GM12878 (cell line): ENCODE measurements at regions not wholly inside any gene's neighbourhood (a gene's known extent, or its start where the extent isn't known, plus 50 kb on each side); places are given as distances from the start of the nearest gene placed in this dataset.

Experiments
- ATAC-seq: fragments of 200-7000 bp; cut with Tn5 transposase; 3 replicates; pipeline ENCODE4 v1.9.1; 2020; ENCODE audit warnings: mild to moderate bottlenecking, moderate library complexity
- BruUV-seq: library from RNA; stranded (reverse); fragments of 400-500 nt; replicated peaks from 2 replicates; lab custom pipeline; 2021; lab: Mats Ljungman, UMichigan
- CTCF ChIA-PET: fragments of 300-600 bp; sonication (Branson Sonifier 250); formaldehyde crosslinking; extraction: SDS; loops from one replicate; lab custom pipeline; 2021; ENCODE audit warnings: inconsistent platforms; lab: Yijun Ruan, JAX
- POLR2A ChIA-PET: fragments of 350-600 bp; formaldehyde crosslinking; extraction: SDS; loops from one replicate; lab custom pipeline; 2021; ENCODE audit warnings: inconsistent platforms; lab: Charles Lee
- RAD21 ChIA-PET: fragments of 300-600 bp; sonication (Branson Sonifier 250); formaldehyde crosslinking; loops from one replicate; lab custom pipeline; 2023; ENCODE audit warnings: antibody characterized with exemption; ENCODE audit not compliant: unreplicated experiment; lab: Charles Lee
- SMC1A ChIA-PET: fragments of 300-600 bp; sonication (Branson Sonifier 250); formaldehyde crosslinking; loops from one replicate; lab custom pipeline; 2023; ENCODE audit not compliant: unreplicated experiment, uncharacterized antibody; lab: Charles Lee
- DNase-seq: peaks from one replicate; pipeline ENCODE4 v3.0.0-alpha.2; 2011; ENCODE audit warnings: low read depth, low spot score
- FAIRE-seq: peaks from 3 replicates; lab custom pipeline; 2011; peaks lifted over from hg19 to GRCh38; lab: Jason Lieb, UNC
- H2AFZ ChIP-seq: 2 replicates; pipeline ENCODE4 v1.6.0; 2011; ENCODE audit warnings: low read depth, low read length, control low read depth; ENCODE audit not compliant: control insufficient read depth
- H3K27ac ChIP-seq: 2 replicates; pipeline ENCODE4 v1.5.1; 2011; ENCODE audit warnings: control low read depth; ENCODE audit not compliant: control insufficient read depth, insufficient read depth
- H3K27me3 ChIP-seq, 2 experiments: replicated peaks in 1 of 2; 2 replicates each; pipeline versions ENCODE4 v1.6.0 to v1.6.1; 2011; ENCODE audit warnings: low read length in 1 of 2; ENCODE audit not compliant: control insufficient read depth in 2 of 2, insufficient read depth in 2 of 2
- H3K36me3 ChIP-seq, 2 experiments: 2 replicates each; pipeline ENCODE4 v1.5.1; 2011; ENCODE audit warnings: low read length in 1 of 2; ENCODE audit not compliant: control insufficient read depth in 2 of 2, insufficient read depth in 2 of 2
- H3K4me1 ChIP-seq: 2 replicates; pipeline ENCODE4 v1.6.1; 2011; ENCODE audit warnings: mild to moderate bottlenecking, low read length, moderate library complexity, mixed read lengths; ENCODE audit not compliant: control insufficient read depth, insufficient read depth
- H3K4me2 ChIP-seq: 2 replicates; pipeline ENCODE4 v1.6.0; 2011; ENCODE audit warnings: control low read depth; ENCODE audit not compliant: control insufficient read depth, insufficient read depth
- H3K4me3 ChIP-seq: fragments of 200-600 bp; sonication (generic); 2 replicates; pipeline ENCODE4 v1.5.1; 2016
- H3K79me2 ChIP-seq: 2 replicates; pipeline ENCODE4 v1.6.0; 2011; ENCODE audit warnings: low read length; ENCODE audit not compliant: control insufficient read depth, insufficient read depth
- H3K9ac ChIP-seq: 2 replicates; pipeline ENCODE4 v1.8.0; 2011; ENCODE audit warnings: low read length, control low read depth, mixed read lengths; ENCODE audit not compliant: control insufficient read depth, insufficient read depth
- H3K9me3 ChIP-seq: replicated peaks from 3 replicates; pipeline ENCODE4 v1.5.1; 2011; ENCODE audit warnings: mild to moderate bottlenecking, low read length; ENCODE audit not compliant: control insufficient read depth, insufficient read depth
- H4K20me1 ChIP-seq: 2 replicates; pipeline ENCODE4 v1.6.0; 2011; ENCODE audit not compliant: control insufficient read depth, insufficient read depth
- GABPA ChIP-seq: IDR thresholded peaks from 2 replicates; pipeline ENCODE4 v1.6.1; 2014; ENCODE audit warnings: antibody characterized with exemption, low read depth, mild to moderate bottlenecking, inconsistent platforms
- HDGF ChIP-seq: fragments of 450-650 bp; IDR thresholded peaks from 2 replicates; pipeline ENCODE4 v1.6.1; 2016; ENCODE audit warnings: antibody characterized with exemption
- KAT2A ChIP-seq: conservative IDR thresholded peaks from 2 replicates; pipeline ENCODE4 v1.6.1; 2011; ENCODE audit warnings: low read depth, low read length; ENCODE audit not compliant: control insufficient read depth
- PAX5 ChIP-seq: IDR thresholded peaks from 2 replicates; pipeline ENCODE4 v1.6.1; 2011; ENCODE audit warnings: low read depth, low read length, borderline replicate concordance
- SIX5 ChIP-seq: IDR thresholded peaks from 2 replicates; pipeline ENCODE4 v1.6.1; 2011; ENCODE audit warnings: mild to moderate bottlenecking, low read depth, low read length, moderate library complexity; ENCODE audit not compliant: severe bottlenecking
- STAT1 ChIP-seq: fragments of 450-650 bp; conservative IDR thresholded peaks from 2 replicates; pipeline ENCODE4 v1.6.1; 2014; ENCODE audit warnings: antibody characterized with exemption, mild to moderate bottlenecking
- ZBED1 ChIP-seq: IDR thresholded peaks from 2 replicates; pipeline ENCODE4 v1.6.1; 2016; ENCODE audit warnings: borderline replicate concordance
- ZNF217 ChIP-seq: fragments of 450-650 bp; IDR thresholded peaks from 2 replicates; pipeline ENCODE4 v1.6.1; 2017; ENCODE audit warnings: antibody characterized with exemption, mild to moderate bottlenecking
- WGBS: methylation state at CpG from one replicate; pipeline ENCODE4 v1.1.6; 2016; ENCODE audit warnings: low lambda C conversion rate; ENCODE audit not compliant: insufficient replicate concordance, insufficient coverage; ENCODE audit errors: missing lambda C conversion rate; 5-methylcytosine and 5-hydroxymethylcytosine counted together
- in situ Hi-C: fragments of 300-500 bp; cut with MboI; formaldehyde crosslinking; loops from 9 replicates; pipeline ENCODE4 v1.14.3; 2018; ENCODE audit warnings: mixed read lengths
- intact Hi-C: fragments of 100-400 bp; cut with micrococcal nuclease; formaldehyde crosslinking; loops from one replicate; pipeline ENCODE4 v1.14.2; 2022; ENCODE audit not compliant: unreplicated experiment
- TF ChIP-seq, protein P1 (sequence below): fragments of 450-650 bp; IDR thresholded peaks from 2 replicates; pipeline ENCODE4 v1.6.1; 2017; ENCODE audit warnings: mild to moderate bottlenecking, moderate library complexity

DNA sequence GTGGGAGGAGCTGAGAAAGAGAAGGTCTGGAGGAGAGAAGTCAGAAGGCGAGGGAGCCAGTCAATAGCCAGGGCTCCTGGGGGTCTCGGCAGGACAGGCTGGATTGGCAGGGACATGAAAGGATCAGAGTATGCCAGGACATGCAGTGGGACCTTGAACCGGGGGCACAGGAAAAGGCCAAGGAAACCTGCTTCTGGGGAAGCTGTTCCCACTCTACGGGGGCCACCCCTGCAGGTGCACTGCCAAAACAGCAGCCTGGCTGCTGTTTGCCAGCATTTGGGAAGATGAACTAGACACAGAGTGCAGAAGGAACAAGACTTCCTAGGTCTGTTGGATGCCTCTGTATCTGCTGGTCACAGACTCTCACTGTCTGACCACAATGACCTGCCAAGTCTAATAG, 194.9 kb upstream of the PRSS58 start:
- CTCF ChIA-PET = no interaction called here
- in situ Hi-C loops = no loop called here

DNA sequence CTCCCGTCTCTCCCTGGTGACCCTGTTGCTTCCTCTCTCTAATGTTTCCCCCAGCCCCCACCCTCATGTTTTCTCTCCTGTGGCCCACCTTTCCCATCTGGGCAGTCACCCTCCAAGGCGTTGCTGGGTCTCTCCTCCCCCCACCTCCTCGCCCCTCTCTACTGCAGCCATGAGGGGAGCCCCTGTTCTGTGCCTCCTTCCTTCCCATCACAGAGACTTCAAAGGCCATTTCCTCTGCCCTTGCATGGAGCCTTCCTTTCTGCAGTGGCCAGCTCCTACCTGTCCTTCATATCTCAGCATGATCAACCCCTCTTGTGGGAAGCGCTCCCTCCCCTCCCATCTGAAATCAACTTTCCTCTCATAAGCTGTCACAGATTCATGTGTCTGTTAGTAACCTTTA, 194.0 kb upstream of the PRSS58 start:
- ChIA-PET SMC1A (interaction anchor here (0.7 kb wide), 1 partner anchor 10 kb away, joined by 3 read pairs; no protein-coding TSS in a partner anchor), RAD21 (no interaction called here), CTCF (no interaction called here), POLR2A (no interaction called here)
- TF ChIP-seq PAX5 (no peak), ZBED1 (no peak), KAT2A (no peak), HDGF (no peak), STAT1 (no peak), SIX5 (no peak)
- TF ChIP-seq, protein P1, sequence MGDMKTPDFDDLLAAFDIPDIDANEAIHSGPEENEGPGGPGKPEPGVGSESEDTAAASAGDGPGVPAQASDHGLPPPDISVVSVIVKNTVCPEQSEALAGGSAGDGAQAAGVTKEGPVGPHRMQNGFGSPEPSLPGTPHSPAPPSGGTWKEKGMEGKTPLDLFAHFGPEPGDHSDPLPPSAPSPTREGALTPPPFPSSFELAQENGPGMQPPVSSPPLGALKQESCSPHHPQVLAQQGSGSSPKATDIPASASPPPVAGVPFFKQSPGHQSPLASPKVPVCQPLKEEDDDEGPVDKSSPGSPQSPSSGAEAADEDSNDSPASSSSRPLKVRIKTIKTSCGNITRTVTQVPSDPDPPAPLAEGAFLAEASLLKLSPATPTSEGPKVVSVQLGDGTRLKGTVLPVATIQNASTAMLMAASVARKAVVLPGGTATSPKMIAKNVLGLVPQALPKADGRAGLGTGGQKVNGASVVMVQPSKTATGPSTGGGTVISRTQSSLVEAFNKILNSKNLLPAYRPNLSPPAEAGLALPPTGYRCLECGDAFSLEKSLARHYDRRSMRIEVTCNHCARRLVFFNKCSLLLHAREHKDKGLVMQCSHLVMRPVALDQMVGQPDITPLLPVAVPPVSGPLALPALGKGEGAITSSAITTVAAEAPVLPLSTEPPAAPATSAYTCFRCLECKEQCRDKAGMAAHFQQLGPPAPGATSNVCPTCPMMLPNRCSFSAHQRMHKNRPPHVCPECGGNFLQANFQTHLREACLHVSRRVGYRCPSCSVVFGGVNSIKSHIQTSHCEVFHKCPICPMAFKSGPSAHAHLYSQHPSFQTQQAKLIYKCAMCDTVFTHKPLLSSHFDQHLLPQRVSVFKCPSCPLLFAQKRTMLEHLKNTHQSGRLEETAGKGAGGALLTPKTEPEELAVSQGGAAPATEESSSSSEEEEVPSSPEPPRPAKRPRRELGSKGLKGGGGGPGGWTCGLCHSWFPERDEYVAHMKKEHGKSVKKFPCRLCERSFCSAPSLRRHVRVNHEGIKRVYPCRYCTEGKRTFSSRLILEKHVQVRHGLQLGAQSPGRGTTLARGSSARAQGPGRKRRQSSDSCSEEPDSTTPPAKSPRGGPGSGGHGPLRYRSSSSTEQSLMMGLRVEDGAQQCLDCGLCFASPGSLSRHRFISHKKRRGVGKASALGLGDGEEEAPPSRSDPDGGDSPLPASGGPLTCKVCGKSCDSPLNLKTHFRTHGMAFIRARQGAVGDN = no peak
- 60% methylated on average over 3 of the region's 4 CpGs for WGBS
- no peak overlapping the region for H3K4me3 ChIP-seq
- H2AFZ ChIP-seq = no peak overlapping the region
- H3K4me1 ChIP-seq = no peaks in the 10 kb centered on the region
- no peaks in the 10 kb centered on the region for H4K20me1 ChIP-seq
- BruUV-seq = no TSS peak
- H3K9me3 ChIP-seq = no peaks in the 10 kb centered on the region
- H3K36me3 ChIP-seq = no peaks in the 10 kb centered on the region
- ATAC-seq (no peak), DNase-seq (no peak), FAIRE-seq (no peak)
- no peak overlapping the region for H3K4me2 ChIP-seq
- H3K27ac ChIP-seq = no peak overlapping the region
- peaks cover 0 to 4% of the 10 kb centered on the region in 2 experiments; a peak in 2 of 4 replicates for H3K27me3 ChIP-seq
- intact Hi-C loops (no loop called here), in situ Hi-C loops (no loop called here)
- H3K9ac ChIP-seq = no peak overlapping the region
- no peaks in the 10 kb centered on the region for H3K79me2 ChIP-seq

More for the DNA sequence above, 194.9 kb upstream of the PRSS58 start:
- RAD21 ChIA-PET = no interaction called here
- H3K9ac ChIP-seq = no peak overlapping the region
- no peak for DNase-seq
- FAIRE-seq = no peak
- H4K20me1 ChIP-seq = no peaks in the 10 kb centered on the region
- SMC1A ChIA-PET = no interaction called here
- no peak overlapping the region for H3K4me2 ChIP-seq
- no peak for TF ChIP-seq GABPA
- TF ChIP-seq ZNF217 = no peak
- H3K27ac ChIP-seq = no peak overlapping the region
- no TSS peak for BruUV-seq
- H3K27me3 ChIP-seq = peaks cover 0 to 4% of the 10 kb centered on the region in 2 experiments; a peak in 2 of 4 replicates
- no peaks in the 10 kb centered on the region for H3K36me3 ChIP-seq
- WGBS = 7% methylated on average over 4 of the region's 4 CpGs
- H3K9me3 ChIP-seq = no peaks in the 10 kb centered on the region
- intact Hi-C loops = no loop called here
- no peak overlapping the region for H3K4me3 ChIP-seq
- POLR2A ChIA-PET = no interaction called here
- ATAC-seq = no peak
- no peak overlapping the region for H2AFZ ChIP-seq
- no peaks in the 10 kb centered on the region for H3K79me2 ChIP-seq
- H3K4me1 ChIP-seq = no peaks in the 10 kb centered on the region
